Ascending aorta (tissue), 2 donors: ENCODE measurements at regions not wholly inside any gene's neighbourhood (a gene's known extent, or its start where the extent isn't known, plus 50 kb on each side); places are given as distances from the start of the nearest gene placed in this dataset.

ENCODE experiments used
- DNase-seq, 2 donors: peaks; one replicate each; pipeline ENCODE4 v3.0.0-alpha.2; 2019; ENCODE audit warnings: low spot score in 2 of 2
- H3K27ac ChIP-seq, 2 donors: fragments of 200-600 bp; sonication (generic); one replicate each; pipeline ENCODE4 v1.5.1; 2016 to 2017; ENCODE audit warnings: mild to moderate bottlenecking in 1 of 2
- H3K27me3 ChIP-seq: fragments of 200-600 bp; sonication (generic); one replicate; pipeline ENCODE4 v1.5.1; 2017
- H3K36me3 ChIP-seq, 2 donors: fragments of 200-600 bp; sonication (generic); one replicate each; pipeline ENCODE4 v1.5.1; 2016
- H3K4me1 ChIP-seq, 2 donors: fragments of 200-600 bp; sonication (generic); one replicate each; pipeline ENCODE4 v1.5.1; 2016 to 2017; ENCODE audit warnings: mild to moderate bottlenecking in 1 of 2
- H3K4me3 ChIP-seq, 2 donors: fragments of 200-600 bp; sonication (generic); one replicate each; pipeline ENCODE4 v1.5.1; 2016 to 2017; ENCODE audit warnings: mild to moderate bottlenecking in 1 of 2
- H3K9me3 ChIP-seq, 2 donors: fragments of 200-600 bp; sonication (generic); one replicate each; pipeline ENCODE4 v1.5.1; 2016
- intact Hi-C: fragments of 100-400 bp; cut with DNase I; formaldehyde crosslinking; loops from one replicate; pipeline ENCODE4 v1.15.1; 2023
- TF ChIP-seq, protein P1 (sequence below), 3 experiments: fragments of 200-600 bp in 2 of 3; fragments of 450-650 bp in 1 of 3; sonication (generic) in 2 of 3; IDR thresholded peaks; one replicate each; pipeline ENCODE4 v1.5.1; 2016 to 2019; ENCODE audit warnings: antibody characterized with exemption in 3 of 3, mild to moderate bottlenecking in 1 of 3, moderate library complexity in 1 of 3

DNA sequence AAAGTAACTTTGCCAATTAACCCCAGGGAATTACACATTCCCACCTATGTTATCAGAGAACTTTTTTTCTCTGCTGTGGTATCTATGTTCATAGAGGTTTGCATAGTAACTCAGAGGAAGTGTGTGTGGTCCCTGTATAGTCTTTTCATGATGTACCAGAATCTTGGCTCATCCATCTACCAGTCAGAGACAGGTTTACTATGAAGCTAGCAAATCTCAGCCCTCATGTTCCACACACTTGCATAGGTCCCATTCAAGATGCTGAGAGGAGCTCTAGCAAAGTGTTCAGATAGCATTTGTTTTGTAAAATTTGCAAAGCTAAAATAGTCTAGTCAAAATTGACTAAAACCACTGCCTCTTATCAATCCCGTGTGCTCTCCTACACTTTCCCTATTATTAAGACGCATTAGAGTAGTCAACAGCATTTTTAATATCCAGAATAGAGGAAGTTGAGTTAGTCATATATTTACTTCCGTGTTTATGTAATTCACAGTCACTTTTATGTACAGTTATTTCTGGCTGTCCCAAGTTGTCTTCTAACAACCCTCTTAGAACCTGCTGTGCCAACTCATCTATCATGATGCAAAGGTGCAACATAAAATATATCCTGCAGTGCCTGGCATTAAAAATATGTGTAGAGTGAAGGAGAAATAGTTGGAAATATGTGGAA is 184.2 kb downstream of the FAM76B start:
- TF ChIP-seq, protein P1, sequence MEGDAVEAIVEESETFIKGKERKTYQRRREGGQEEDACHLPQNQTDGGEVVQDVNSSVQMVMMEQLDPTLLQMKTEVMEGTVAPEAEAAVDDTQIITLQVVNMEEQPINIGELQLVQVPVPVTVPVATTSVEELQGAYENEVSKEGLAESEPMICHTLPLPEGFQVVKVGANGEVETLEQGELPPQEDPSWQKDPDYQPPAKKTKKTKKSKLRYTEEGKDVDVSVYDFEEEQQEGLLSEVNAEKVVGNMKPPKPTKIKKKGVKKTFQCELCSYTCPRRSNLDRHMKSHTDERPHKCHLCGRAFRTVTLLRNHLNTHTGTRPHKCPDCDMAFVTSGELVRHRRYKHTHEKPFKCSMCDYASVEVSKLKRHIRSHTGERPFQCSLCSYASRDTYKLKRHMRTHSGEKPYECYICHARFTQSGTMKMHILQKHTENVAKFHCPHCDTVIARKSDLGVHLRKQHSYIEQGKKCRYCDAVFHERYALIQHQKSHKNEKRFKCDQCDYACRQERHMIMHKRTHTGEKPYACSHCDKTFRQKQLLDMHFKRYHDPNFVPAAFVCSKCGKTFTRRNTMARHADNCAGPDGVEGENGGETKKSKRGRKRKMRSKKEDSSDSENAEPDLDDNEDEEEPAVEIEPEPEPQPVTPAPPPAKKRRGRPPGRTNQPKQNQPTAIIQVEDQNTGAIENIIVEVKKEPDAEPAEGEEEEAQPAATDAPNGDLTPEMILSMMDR (IDR thresholded peaks at IDR 0.05), result no peak
- Histone ChIP-seq H3K4me3 (no peak overlapping the region), H3K27me3 (no peaks in the 10 kb centered on the region), H3K4me1 (no peaks in the 10 kb centered on the region), H3K27ac (no peak overlapping the region), H3K9me3 (no peaks in the 10 kb centered on the region), H3K36me3 (no peaks in the 10 kb centered on the region)
- no peak for DNase-seq
- intact Hi-C loops, result no loop called here

DNA sequence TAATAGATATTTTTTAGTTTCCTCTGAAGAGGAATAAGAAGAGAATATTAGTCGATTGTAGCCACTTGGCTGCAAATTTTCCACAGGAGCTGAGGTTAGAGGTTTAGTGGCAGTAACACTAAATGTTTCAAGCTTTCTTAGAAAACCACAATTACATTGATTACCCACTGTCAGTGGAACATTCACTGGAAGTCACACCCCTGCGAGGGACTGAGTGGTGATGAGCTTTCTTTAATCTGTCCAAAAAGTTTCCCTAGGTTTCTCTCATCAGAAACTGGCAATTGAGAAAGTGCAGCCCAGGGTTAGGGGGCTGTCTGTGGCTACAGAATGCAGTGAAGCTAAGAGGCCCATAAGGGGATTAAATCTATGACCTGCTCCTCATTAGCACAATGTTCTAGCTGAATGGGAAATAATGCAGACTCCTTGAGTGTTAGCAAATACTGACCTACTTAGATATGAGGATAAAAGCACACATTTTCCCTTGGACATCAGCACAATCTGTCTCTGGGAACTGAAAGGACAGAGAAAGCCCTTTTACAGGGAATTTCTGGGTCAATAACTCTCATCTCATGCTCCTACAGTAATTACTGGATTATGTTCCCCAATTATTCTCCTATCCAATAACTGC is 189.5 kb downstream of the FAM76B start:
- Histone ChIP-seq H3K27ac (no peak overlapping the region), H3K36me3 (no peaks in the 10 kb centered on the region), H3K27me3 (no peaks in the 10 kb centered on the region), H3K9me3 (no peaks in the 10 kb centered on the region), H3K4me1 (peaks cover 0 to 4% of the 10 kb centered on the region in 2 donors), H3K4me3 (no peak overlapping the region)
- TF ChIP-seq, protein P1 (IDR thresholded peaks at IDR 0.05), result no peak
- no peak for DNase-seq
- intact Hi-C loops, result no loop called here

DNA sequence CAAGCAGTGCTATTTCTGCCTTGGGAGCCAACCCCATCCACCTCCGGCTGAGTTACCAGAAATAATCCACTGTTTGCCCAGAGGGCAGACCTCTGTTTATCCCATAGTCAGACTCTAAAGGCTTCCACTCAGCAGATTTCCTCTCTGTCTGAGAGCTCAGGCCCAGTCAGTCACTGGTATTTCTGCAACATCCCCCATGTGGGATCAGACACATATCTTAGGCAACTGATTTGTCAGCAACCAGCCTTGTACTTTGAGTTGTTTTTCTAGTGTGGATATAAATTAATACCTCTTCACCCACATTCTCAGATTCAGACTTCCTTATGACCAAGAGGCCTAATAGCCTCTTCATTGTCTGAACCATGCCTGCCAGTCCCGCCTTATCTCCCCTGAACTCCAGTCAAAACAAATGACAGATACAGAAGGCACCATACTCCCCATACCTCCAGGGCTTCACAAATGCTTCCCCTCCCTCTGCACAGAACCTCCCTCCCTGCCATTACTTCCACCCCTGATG is 193.6 kb downstream of the FAM76B start:
- Histone ChIP-seq H3K27me3 (no peaks in the 10 kb centered on the region), H3K4me1 (peaks cover 0 to 11% of the 10 kb centered on the region in 2 donors), H3K36me3 (no peaks in the 10 kb centered on the region), H3K27ac (no peak overlapping the region), H3K4me3 (no peak overlapping the region), H3K9me3 (no peaks in the 10 kb centered on the region)
- intact Hi-C loops, result no loop called here
- no peak for DNase-seq
- TF ChIP-seq, protein P1 (IDR thresholded peaks at IDR 0.05), result no peak

DNA sequence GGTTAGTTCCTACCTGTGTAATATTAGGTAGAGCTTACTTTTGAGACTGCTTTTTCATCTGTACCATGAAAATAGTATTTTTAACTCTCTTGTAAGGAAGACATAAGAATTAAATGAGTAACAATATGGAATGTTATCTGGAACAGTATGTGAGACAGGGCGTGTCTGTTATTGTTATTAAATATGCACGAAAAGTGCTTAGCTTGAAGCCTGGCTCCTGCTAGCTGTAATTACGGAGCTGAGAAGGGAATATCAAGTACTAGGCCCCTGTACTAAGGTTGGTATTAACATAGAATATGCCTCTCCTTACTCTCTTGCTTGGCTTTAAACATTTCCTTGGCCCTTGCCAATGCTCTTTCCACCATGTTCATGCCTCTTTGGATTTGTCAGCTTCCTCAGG is 194.0 kb downstream of the FAM76B start:
- Histone ChIP-seq H3K4me1 (peaks cover 0 to 11% of the 10 kb centered on the region in 2 donors), H3K27me3 (no peaks in the 10 kb centered on the region), H3K9me3 (no peaks in the 10 kb centered on the region), H3K4me3 (no peak overlapping the region), H3K36me3 (no peaks in the 10 kb centered on the region), H3K27ac (no peak overlapping the region)
- intact Hi-C loops, result no loop called here
- DNase-seq, result no peak
- TF ChIP-seq, protein P1 (IDR thresholded peaks at IDR 0.05), result no peak

DNA sequence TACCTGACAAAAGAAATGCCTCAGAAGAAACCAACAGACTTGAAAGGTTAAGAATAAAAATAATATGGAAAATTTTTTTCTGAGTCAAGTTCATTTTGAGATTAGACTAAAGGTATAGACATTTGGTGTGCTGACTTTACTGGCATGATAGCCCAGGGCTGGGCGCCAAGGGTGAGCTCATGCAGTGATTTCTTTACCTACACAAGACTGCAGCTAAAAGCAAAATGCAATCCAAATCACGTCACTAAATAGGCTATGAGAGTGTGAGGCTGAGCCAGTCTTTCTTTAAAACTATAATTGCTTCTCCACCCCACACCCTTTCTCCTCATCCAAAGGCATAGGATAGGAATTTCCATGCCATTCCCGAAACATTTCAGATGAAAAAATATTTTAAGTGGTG is 196.5 kb downstream of the FAM76B start:
- intact Hi-C loops, result no loop called here
- no peaks in the 10 kb centered on the region for H3K36me3 ChIP-seq
- H3K9me3 ChIP-seq, result no peaks in the 10 kb centered on the region
- H3K4me1 ChIP-seq, result peaks cover 0 to 11% of the 10 kb centered on the region in 2 donors
- TF ChIP-seq, protein P1 (IDR thresholded peaks at IDR 0.05), result no peak
- H3K27me3 ChIP-seq, result no peaks in the 10 kb centered on the region
- no peak overlapping the region for H3K4me3 ChIP-seq
- DNase-seq, result no peak
- H3K27ac ChIP-seq, result peak overlapping the region; percentile 23 to 43
